WTC11 (cell line): ENCODE measurements at regions not wholly inside any gene's neighbourhood (a gene's known extent, or its start where the extent isn't known, plus 50 kb on each side); places are given as distances from the start of the nearest gene placed in this dataset.

Experiments
- CREB1 ChIP-seq: sonication (generic); formaldehyde crosslinking; IDR thresholded peaks from 2 replicates; pipeline ENCODE4 v1.8.0; 2023; ENCODE audit warnings: mild to moderate bottlenecking, missing genetic modification reagents
- CREM ChIP-seq: sonication (generic); formaldehyde crosslinking; IDR thresholded peaks from 2 replicates; pipeline ENCODE4 v1.8.1; 2022; ENCODE audit warnings: mild to moderate bottlenecking, missing genetic modification reagents, moderate library complexity
- CTCF ChIP-seq: fragments of 200-600 bp; IDR thresholded peaks from 2 replicates; pipeline ENCODE4 v1.8.0; 2022; ENCODE audit warnings: antibody characterized with exemption
- NFYB ChIP-seq: sonication (generic); formaldehyde crosslinking; conservative IDR thresholded peaks from 2 replicates; pipeline ENCODE4 v1.8.0; 2022; ENCODE audit warnings: low read depth, missing genetic modification reagents
- USF1 ChIP-seq: sonication (generic); formaldehyde crosslinking; IDR thresholded peaks from 2 replicates; pipeline ENCODE4 v1.8.0; 2022; ENCODE audit warnings: mild to moderate bottlenecking, missing genetic modification reagents

GRCh38 chr11:19647816-19648215, 64.8 kb upstream of the NAV2 start:
- no peak for TF ChIP-seq CREB1 (CRISPR knock-in tag)
- no peak for TF ChIP-seq USF1 (CRISPR knock-in tag)
- no peak for TF ChIP-seq CTCF
- no peak for TF ChIP-seq CREM (CRISPR knock-in tag)
- TF ChIP-seq NFYB (CRISPR knock-in tag), result no peak
